ENCODE measurements at regions not wholly inside any gene's neighbourhood (a gene's known extent, or its start where the extent isn't known, plus 50 kb on each side); places are given as distances from the start of the nearest gene placed in this dataset.

GRCh38 chr6:4280031-4280430 is 144.7 kb upstream of the ECI2 start (continued):
- TF ChIP-seq, protein P1, sequence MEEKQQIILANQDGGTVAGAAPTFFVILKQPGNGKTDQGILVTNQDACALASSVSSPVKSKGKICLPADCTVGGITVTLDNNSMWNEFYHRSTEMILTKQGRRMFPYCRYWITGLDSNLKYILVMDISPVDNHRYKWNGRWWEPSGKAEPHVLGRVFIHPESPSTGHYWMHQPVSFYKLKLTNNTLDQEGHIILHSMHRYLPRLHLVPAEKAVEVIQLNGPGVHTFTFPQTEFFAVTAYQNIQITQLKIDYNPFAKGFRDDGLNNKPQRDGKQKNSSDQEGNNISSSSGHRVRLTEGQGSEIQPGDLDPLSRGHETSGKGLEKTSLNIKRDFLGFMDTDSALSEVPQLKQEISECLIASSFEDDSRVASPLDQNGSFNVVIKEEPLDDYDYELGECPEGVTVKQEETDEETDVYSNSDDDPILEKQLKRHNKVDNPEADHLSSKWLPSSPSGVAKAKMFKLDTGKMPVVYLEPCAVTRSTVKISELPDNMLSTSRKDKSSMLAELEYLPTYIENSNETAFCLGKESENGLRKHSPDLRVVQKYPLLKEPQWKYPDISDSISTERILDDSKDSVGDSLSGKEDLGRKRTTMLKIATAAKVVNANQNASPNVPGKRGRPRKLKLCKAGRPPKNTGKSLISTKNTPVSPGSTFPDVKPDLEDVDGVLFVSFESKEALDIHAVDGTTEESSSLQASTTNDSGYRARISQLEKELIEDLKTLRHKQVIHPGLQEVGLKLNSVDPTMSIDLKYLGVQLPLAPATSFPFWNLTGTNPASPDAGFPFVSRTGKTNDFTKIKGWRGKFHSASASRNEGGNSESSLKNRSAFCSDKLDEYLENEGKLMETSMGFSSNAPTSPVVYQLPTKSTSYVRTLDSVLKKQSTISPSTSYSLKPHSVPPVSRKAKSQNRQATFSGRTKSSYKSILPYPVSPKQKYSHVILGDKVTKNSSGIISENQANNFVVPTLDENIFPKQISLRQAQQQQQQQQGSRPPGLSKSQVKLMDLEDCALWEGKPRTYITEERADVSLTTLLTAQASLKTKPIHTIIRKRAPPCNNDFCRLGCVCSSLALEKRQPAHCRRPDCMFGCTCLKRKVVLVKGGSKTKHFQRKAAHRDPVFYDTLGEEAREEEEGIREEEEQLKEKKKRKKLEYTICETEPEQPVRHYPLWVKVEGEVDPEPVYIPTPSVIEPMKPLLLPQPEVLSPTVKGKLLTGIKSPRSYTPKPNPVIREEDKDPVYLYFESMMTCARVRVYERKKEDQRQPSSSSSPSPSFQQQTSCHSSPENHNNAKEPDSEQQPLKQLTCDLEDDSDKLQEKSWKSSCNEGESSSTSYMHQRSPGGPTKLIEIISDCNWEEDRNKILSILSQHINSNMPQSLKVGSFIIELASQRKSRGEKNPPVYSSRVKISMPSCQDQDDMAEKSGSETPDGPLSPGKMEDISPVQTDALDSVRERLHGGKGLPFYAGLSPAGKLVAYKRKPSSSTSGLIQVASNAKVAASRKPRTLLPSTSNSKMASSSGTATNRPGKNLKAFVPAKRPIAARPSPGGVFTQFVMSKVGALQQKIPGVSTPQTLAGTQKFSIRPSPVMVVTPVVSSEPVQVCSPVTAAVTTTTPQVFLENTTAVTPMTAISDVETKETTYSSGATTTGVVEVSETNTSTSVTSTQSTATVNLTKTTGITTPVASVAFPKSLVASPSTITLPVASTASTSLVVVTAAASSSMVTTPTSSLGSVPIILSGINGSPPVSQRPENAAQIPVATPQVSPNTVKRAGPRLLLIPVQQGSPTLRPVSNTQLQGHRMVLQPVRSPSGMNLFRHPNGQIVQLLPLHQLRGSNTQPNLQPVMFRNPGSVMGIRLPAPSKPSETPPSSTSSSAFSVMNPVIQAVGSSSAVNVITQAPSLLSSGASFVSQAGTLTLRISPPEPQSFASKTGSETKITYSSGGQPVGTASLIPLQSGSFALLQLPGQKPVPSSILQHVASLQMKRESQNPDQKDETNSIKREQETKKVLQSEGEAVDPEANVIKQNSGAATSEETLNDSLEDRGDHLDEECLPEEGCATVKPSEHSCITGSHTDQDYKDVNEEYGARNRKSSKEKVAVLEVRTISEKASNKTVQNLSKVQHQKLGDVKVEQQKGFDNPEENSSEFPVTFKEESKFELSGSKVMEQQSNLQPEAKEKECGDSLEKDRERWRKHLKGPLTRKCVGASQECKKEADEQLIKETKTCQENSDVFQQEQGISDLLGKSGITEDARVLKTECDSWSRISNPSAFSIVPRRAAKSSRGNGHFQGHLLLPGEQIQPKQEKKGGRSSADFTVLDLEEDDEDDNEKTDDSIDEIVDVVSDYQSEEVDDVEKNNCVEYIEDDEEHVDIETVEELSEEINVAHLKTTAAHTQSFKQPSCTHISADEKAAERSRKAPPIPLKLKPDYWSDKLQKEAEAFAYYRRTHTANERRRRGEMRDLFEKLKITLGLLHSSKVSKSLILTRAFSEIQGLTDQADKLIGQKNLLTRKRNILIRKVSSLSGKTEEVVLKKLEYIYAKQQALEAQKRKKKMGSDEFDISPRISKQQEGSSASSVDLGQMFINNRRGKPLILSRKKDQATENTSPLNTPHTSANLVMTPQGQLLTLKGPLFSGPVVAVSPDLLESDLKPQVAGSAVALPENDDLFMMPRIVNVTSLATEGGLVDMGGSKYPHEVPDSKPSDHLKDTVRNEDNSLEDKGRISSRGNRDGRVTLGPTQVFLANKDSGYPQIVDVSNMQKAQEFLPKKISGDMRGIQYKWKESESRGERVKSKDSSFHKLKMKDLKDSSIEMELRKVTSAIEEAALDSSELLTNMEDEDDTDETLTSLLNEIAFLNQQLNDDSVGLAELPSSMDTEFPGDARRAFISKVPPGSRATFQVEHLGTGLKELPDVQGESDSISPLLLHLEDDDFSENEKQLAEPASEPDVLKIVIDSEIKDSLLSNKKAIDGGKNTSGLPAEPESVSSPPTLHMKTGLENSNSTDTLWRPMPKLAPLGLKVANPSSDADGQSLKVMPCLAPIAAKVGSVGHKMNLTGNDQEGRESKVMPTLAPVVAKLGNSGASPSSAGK (IDR thresholded peaks at IDR 0.05): no peak
- TF ChIP-seq ETV5 (CRISPR knock-in tag; IDR thresholded peaks at IDR 0.05; ENCODE audit: low read depth): no peak
- no peak for TF ChIP-seq GTF3C2 (IDR thresholded peaks at IDR 0.05; ENCODE audit: borderline replicate concordance, extremely low read depth, insufficient read length)
- no peak for TF ChIP-seq RBM14 (IDR thresholded peaks at IDR 0.05; ENCODE audit: borderline replicate concordance, insufficient read depth, low read depth, low read length)
- TF ChIP-seq CBFA2T2 (conservative IDR thresholded peaks at IDR 0.05): no peak
- TF ChIP-seq SMC3 (conservative IDR thresholded peaks at IDR 0.05; ENCODE audit: insufficient read depth, low read depth, low read length): no peak
- TF ChIP-seq, protein P2, sequence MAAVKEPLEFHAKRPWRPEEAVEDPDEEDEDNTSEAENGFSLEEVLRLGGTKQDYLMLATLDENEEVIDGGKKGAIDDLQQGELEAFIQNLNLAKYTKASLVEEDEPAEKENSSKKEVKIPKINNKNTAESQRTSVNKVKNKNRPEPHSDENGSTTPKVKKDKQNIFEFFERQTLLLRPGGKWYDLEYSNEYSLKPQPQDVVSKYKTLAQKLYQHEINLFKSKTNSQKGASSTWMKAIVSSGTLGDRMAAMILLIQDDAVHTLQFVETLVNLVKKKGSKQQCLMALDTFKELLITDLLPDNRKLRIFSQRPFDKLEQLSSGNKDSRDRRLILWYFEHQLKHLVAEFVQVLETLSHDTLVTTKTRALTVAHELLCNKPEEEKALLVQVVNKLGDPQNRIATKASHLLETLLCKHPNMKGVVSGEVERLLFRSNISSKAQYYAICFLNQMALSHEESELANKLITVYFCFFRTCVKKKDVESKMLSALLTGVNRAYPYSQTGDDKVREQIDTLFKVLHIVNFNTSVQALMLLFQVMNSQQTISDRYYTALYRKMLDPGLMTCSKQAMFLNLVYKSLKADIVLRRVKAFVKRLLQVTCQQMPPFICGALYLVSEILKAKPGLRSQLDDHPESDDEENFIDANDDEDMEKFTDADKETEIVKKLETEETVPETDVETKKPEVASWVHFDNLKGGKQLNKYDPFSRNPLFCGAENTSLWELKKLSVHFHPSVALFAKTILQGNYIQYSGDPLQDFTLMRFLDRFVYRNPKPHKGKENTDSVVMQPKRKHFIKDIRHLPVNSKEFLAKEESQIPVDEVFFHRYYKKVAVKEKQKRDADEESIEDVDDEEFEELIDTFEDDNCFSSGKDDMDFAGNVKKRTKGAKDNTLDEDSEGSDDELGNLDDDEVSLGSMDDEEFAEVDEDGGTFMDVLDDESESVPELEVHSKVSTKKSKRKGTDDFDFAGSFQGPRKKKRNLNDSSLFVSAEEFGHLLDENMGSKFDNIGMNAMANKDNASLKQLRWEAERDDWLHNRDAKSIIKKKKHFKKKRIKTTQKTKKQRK (IDR thresholded peaks at IDR 0.05; ENCODE audit: borderline replicate concordance, low read depth, low read length): no peak
- TF ChIP-seq TRIM24 (IDR thresholded peaks at IDR 0.05): no peak
- no peak for TF ChIP-seq DACH1 (IDR thresholded peaks at IDR 0.05; ENCODE audit: partially characterized antibody)

Data from K562 (cell line).